H9 (cell line): ENCODE measurements at regions not wholly inside any gene's neighbourhood (a gene's known extent, or its start where the extent isn't known, plus 50 kb on each side); places are given as distances from the start of the nearest gene placed in this dataset.

Experiments used
- DNase-seq: peaks from one replicate; pipeline ENCODE4 v3.0.0-alpha.2; 2017
- H2AFZ ChIP-seq: one replicate; pipeline ENCODE4 v1.6.1; 2013; ENCODE audit warnings: mild to moderate bottlenecking, low read length, control low read depth, moderate library complexity
- H2AK5ac ChIP-seq: 2 replicates; pipeline ENCODE4 v1.6.1; 2013; ENCODE audit warnings: low read length, control low read depth, mixed read lengths; ENCODE audit not compliant: insufficient read length
- H2BK120ac ChIP-seq: one replicate; pipeline ENCODE4 v1.6.1; 2013; ENCODE audit warnings: low read depth, mild to moderate bottlenecking, low read length, control low read depth, inconsistent platforms; ENCODE audit not compliant: poor library complexity, severe bottlenecking
- H2BK12ac ChIP-seq: 2 replicates; pipeline ENCODE4 v1.6.1; 2013; ENCODE audit warnings: low read length, control low read depth, mixed read lengths, low read depth; ENCODE audit not compliant: insufficient read length
- H2BK15ac ChIP-seq: 2 replicates; pipeline ENCODE4 v1.6.1; 2013; ENCODE audit warnings: low read depth, low read length, control low read depth
- H2BK20ac ChIP-seq: one replicate; pipeline ENCODE4 v1.6.1; 2013; ENCODE audit warnings: low read depth, mild to moderate bottlenecking, low read length, control low read depth, inconsistent platforms; ENCODE audit not compliant: poor library complexity, severe bottlenecking
- H2BK5ac ChIP-seq: 2 replicates; pipeline ENCODE4 v1.6.1; 2013; ENCODE audit warnings: low read length, control low read depth, mixed read lengths; ENCODE audit not compliant: insufficient read length
- H3K14ac ChIP-seq: 2 replicates; pipeline ENCODE4 v1.6.1; 2013; ENCODE audit warnings: low read length, control low read depth; ENCODE audit not compliant: insufficient read depth
- H3K18ac ChIP-seq: 2 replicates; pipeline ENCODE4 v1.6.1; 2013; ENCODE audit warnings: low read depth, mild to moderate bottlenecking, mixed read lengths, low read length, control low read depth; ENCODE audit not compliant: insufficient read length
- H3K23ac ChIP-seq: 2 replicates; pipeline ENCODE4 v1.6.1; 2013; ENCODE audit warnings: low read length, control low read depth, mixed read lengths, low read depth; ENCODE audit not compliant: insufficient read length
- H3K23me2 ChIP-seq: 2 replicates; pipeline ENCODE4 v1.6.1; 2013; ENCODE audit warnings: low read depth, mild to moderate bottlenecking, mixed read lengths, low read length, control low read depth; ENCODE audit not compliant: insufficient read length, poor library complexity, severe bottlenecking
- H3K27ac ChIP-seq: 2 replicates; pipeline ENCODE4 v1.5.1; 2013; ENCODE audit warnings: low read length, control low read depth, mixed read lengths, low read depth; ENCODE audit not compliant: insufficient read length
- H3K27me3 ChIP-seq: 2 replicates; pipeline ENCODE4 v1.6.1; 2013; ENCODE audit warnings: low read length, control low read depth, inconsistent platforms; ENCODE audit not compliant: insufficient read depth
- H3K4ac ChIP-seq: 2 replicates; pipeline ENCODE4 v1.6.1; 2013; ENCODE audit warnings: low read depth, mild to moderate bottlenecking, control low read depth, inconsistent platforms, low read length, moderate library complexity
- H3K4me1 ChIP-seq: 2 replicates; pipeline ENCODE4 v1.6.1; 2013; ENCODE audit warnings: low read length, control low read depth, inconsistent platforms; ENCODE audit not compliant: insufficient read depth
- H3K4me2 ChIP-seq: 2 replicates; pipeline ENCODE4 v1.6.1; 2013; ENCODE audit warnings: low read length, control low read depth, mixed read lengths; ENCODE audit not compliant: insufficient read length, insufficient read depth
- H3K56ac ChIP-seq: 2 replicates; pipeline ENCODE4 v1.6.1; 2013; ENCODE audit warnings: low read depth, mild to moderate bottlenecking, mixed read lengths, low read length, control low read depth; ENCODE audit not compliant: insufficient read length
- H3K79me1 ChIP-seq: 2 replicates; pipeline ENCODE4 v1.6.1; 2013; ENCODE audit warnings: low read depth, mild to moderate bottlenecking, moderate library complexity, low read length, control low read depth, inconsistent platforms; ENCODE audit not compliant: insufficient read depth, poor library complexity, severe bottlenecking
- H3K79me2 ChIP-seq: 2 replicates; pipeline ENCODE4 v1.6.1; 2013; ENCODE audit warnings: low read length, control low read depth, inconsistent platforms; ENCODE audit not compliant: insufficient read depth
- H3K9ac ChIP-seq: 2 replicates; pipeline ENCODE4 v1.6.1; 2013; ENCODE audit warnings: low read length, control low read depth, mixed read lengths; ENCODE audit not compliant: insufficient read length; ENCODE audit errors: extremely low read depth
- H3K9me3 ChIP-seq: one replicate; pipeline ENCODE4 v1.6.1; 2013; ENCODE audit warnings: low read depth, low read length, inconsistent platforms; ENCODE audit not compliant: control insufficient read depth
- H3T11ph ChIP-seq: one replicate; pipeline ENCODE4 v1.6.1; 2013; ENCODE audit warnings: mild to moderate bottlenecking, low read length, control low read depth, inconsistent platforms
- H4K20me1 ChIP-seq: one replicate; pipeline ENCODE4 v1.6.1; 2013; ENCODE audit not compliant: control insufficient read depth, insufficient read length, insufficient read depth
- H4K5ac ChIP-seq: 2 replicates; pipeline ENCODE4 v1.6.1; 2013; ENCODE audit warnings: low read depth, mild to moderate bottlenecking, mixed read lengths, low read length, control low read depth; ENCODE audit not compliant: insufficient read length
- H4K8ac ChIP-seq: replicated peaks from 2 replicates; pipeline ENCODE4 v1.6.1; 2013; ENCODE audit warnings: low read length, control low read depth, mixed read lengths, low read depth; ENCODE audit not compliant: insufficient read length
- H4K91ac ChIP-seq: 2 replicates; pipeline ENCODE4 v1.6.1; 2013; ENCODE audit warnings: low read depth, mild to moderate bottlenecking, moderate library complexity, mixed read lengths, low read length, control low read depth; ENCODE audit not compliant: insufficient read length
- H3K27ac Mint-ChIP-seq, 3 experiments: 2 replicates in 2 of 3; 3 replicates in 1 of 3; pipeline ENCODE4 v1.8.0; 2020 to 2021; ENCODE audit warnings: mixed read lengths in 3 of 3, mild to moderate bottlenecking in 1 of 3, moderate library complexity in 1 of 3
- H3K27me3 Mint-ChIP-seq: 2 replicates; pipeline ENCODE4 v1.8.0; 2021; ENCODE audit warnings: low read depth, mild to moderate bottlenecking, moderate library complexity, mixed read lengths
- H3K36me3 Mint-ChIP-seq, 3 experiments: 2 replicates in 2 of 3; 3 replicates in 1 of 3; pipeline ENCODE4 v1.8.0; 2020 to 2021; ENCODE audit warnings: low read depth in 3 of 3, mixed read lengths in 3 of 3; ENCODE audit not compliant: insufficient read depth in 1 of 3
- H3K4me1 Mint-ChIP-seq, 2 experiments: 2 replicates each; pipeline ENCODE4 v1.8.0; 2020; ENCODE audit warnings: mixed read lengths in 2 of 2
- H3K4me3 Mint-ChIP-seq, 2 experiments: 2 replicates in 1 of 2; 3 replicates in 1 of 2; pipeline ENCODE4 v1.8.0; 2020 to 2021; ENCODE audit warnings: mild to moderate bottlenecking in 2 of 2, mixed read lengths in 2 of 2, moderate library complexity in 1 of 2
- H3K9me3 Mint-ChIP-seq, 2 experiments: 2 replicates in 1 of 2; 3 replicates in 1 of 2; pipeline ENCODE4 v1.8.0; 2020; ENCODE audit warnings: mild to moderate bottlenecking in 2 of 2, mixed read lengths in 2 of 2, moderate library complexity in 1 of 2
- CTCF ChIP-seq: fragments of 200-600 bp; sonication (generic); conservative IDR thresholded peaks from 3 replicates; pipeline ENCODE4 v1.8.0; 2021; ENCODE audit warnings: antibody characterized with exemption, mild to moderate bottlenecking
- WGBS: extraction: QIAGEN DNeasy Blood & Tissue Kit; methylation state at CpG from one replicate; pipeline ENCODE4 v1.1.7; 2013; ENCODE audit warnings: missing lambda C conversion rate, low lambda C conversion rate, mixed read lengths; ENCODE audit not compliant: insufficient read length; ENCODE audit errors: extremely low coverage; 5-methylcytosine and 5-hydroxymethylcytosine counted together

- no peaks in the 10 kb centered on the region for H3K23me2 ChIP-seq
- peaks cover 4% of the 10 kb centered on the region in 2 experiments; a peak in 3 of 5 replicates for H3K9me3 Mint-ChIP-seq
- H2BK5ac ChIP-seq: no peak overlapping the region
- no peak overlapping the region for H4K8ac ChIP-seq
- H2BK12ac ChIP-seq: no peak overlapping the region
- peaks cover 5% of the 10 kb centered on the region; the same call in 1 of the 2 replicates for H3K27me3 Mint-ChIP-seq
- no peak overlapping the region for H3K56ac ChIP-seq
- H2AFZ ChIP-seq: no peak overlapping the region
- no peak overlapping the region for H2AK5ac ChIP-seq
- H3K18ac ChIP-seq: no peak overlapping the region
- no peak overlapping the region for H2BK20ac ChIP-seq
- no peak overlapping the region for H3K4me3 Mint-ChIP-seq
- no peaks in the 10 kb centered on the region for H3K36me3 Mint-ChIP-seq
- H4K20me1 ChIP-seq: no peaks in the 10 kb centered on the region
- no peak overlapping the region for H3K23ac ChIP-seq
- WGBS: no CpG with 5 or more reads among the region's 3 CpGs
- H3K4me2 ChIP-seq: no peak overlapping the region
- no peak overlapping the region for H3K4ac ChIP-seq
- no peak overlapping the region for H4K5ac ChIP-seq
- no peak overlapping the region for H3K9ac ChIP-seq
- no peaks in the 10 kb centered on the region for H3K27me3 ChIP-seq
- H3K4me1 Mint-ChIP-seq: no peaks in the 10 kb centered on the region
- H3K27ac Mint-ChIP-seq: no peak overlapping the region
- no peaks in the 10 kb centered on the region for H3K79me1 ChIP-seq
- no peak overlapping the region for H4K91ac ChIP-seq
- H2BK120ac ChIP-seq: no peak overlapping the region
- no peak overlapping the region for H3T11ph ChIP-seq
- no peak overlapping the region for H3K14ac ChIP-seq
- no peaks in the 10 kb centered on the region for H3K9me3 ChIP-seq
- DNase-seq: no peak
- no peak overlapping the region for H3K27ac ChIP-seq
- H3K79me2 ChIP-seq: no peaks in the 10 kb centered on the region
- no peak overlapping the region for H2BK15ac ChIP-seq
- H3K4me1 ChIP-seq: no peaks in the 10 kb centered on the region; the same call in 1 of the 2 replicates
- TF ChIP-seq CTCF: no peak
Observed at GRCh38 chr14:21880918-21881317, 207.3 kb upstream of the OR4E1 start.
